GM12865 (cell line): ENCODE measurements at regions not wholly inside any gene's neighbourhood (a gene's known extent, or its start where the extent isn't known, plus 50 kb on each side); places are given as distances from the start of the nearest gene placed in this dataset.

Source experiments
- DNase-seq: peaks from one replicate; pipeline ENCODE4 v3.0.0; 2010; ENCODE audit warnings: low read depth
- H3K4me3 ChIP-seq: 2 replicates; pipeline ENCODE4 v1.5.1; 2011; ENCODE audit warnings: mild to moderate bottlenecking, low read depth, low read length, control low read depth
- CTCF ChIP-seq: IDR thresholded peaks from 2 replicates; pipeline ENCODE4 v1.5.1; 2011; ENCODE audit warnings: low read length, control low read depth, low read depth, inconsistent platforms; ENCODE audit not compliant: insufficient read depth; ENCODE audit errors: missing control alignments

- no peak for TF ChIP-seq CTCF
- H3K4me3 ChIP-seq = no peak overlapping the region
- DNase-seq = no peak
Measured at GRCh38 chr20:39378776-39379175, 416.6 kb downstream of the DHX35 start.

- no peak for TF ChIP-seq CTCF
- no peak for DNase-seq
- H3K4me3 ChIP-seq = no peak overlapping the region
Measured at GRCh38 chr20:39376788-39377187, 414.6 kb downstream of the DHX35 start.

- DNase-seq = no peak
- H3K4me3 ChIP-seq = no peak overlapping the region
- no peak for TF ChIP-seq CTCF
Measured at GRCh38 chr20:39364320-39364719, 402.2 kb downstream of the DHX35 start.

- no peak for TF ChIP-seq CTCF
- no peak overlapping the region for H3K4me3 ChIP-seq
- DNase-seq = no peak
Measured at GRCh38 chr20:39359981-39360620, 398.0 kb downstream of the DHX35 start.

- DNase-seq = peak; percentile 77
- H3K4me3 ChIP-seq = no peak overlapping the region
- TF ChIP-seq CTCF = no peak
Measured at GRCh38 chr20:39358052-39358451, 395.9 kb downstream of the DHX35 start.

GRCh38 chr20:39356908-39357307, 394.8 kb downstream of the DHX35 start:
- H3K4me3 ChIP-seq = no peak overlapping the region
- no peak for DNase-seq
- no peak for TF ChIP-seq CTCF

- no peak overlapping the region for H3K4me3 ChIP-seq
- DNase-seq = no peak
- TF ChIP-seq CTCF = no peak
Measured at GRCh38 chr20:39349240-39349639, 387.1 kb downstream of the DHX35 start.
